SK-N-SH treated with all-trans-retinoic acid at 6 μM for 48 hours (cell line): ENCODE measurements at regions not wholly inside any gene's neighbourhood (a gene's known extent, or its start where the extent isn't known, plus 50 kb on each side); places are given as distances from the start of the nearest gene placed in this dataset.

Experiments used
- ATAC-seq: fragments of 200-7000 bp; cut with Tn5 transposase; 3 replicates; pipeline ENCODE4 v1.9.1; 2020; ENCODE audit warnings: mild to moderate bottlenecking, moderate library complexity
- ARNTL ChIP-seq: fragments of 450-650 bp; formaldehyde crosslinking; IDR thresholded peaks from 2 replicates; pipeline ENCODE4 v1.5.0; 2020; ENCODE audit warnings: low read depth, mild to moderate bottlenecking, moderate library complexity, borderline replicate concordance
- BACH2 ChIP-seq: fragments of 250-450 bp; sonication (Bioruptor Pico); IDR thresholded peaks from 2 replicates; pipeline ENCODE4 v1.9.0; 2021; ENCODE audit warnings: mild to moderate bottlenecking, borderline replicate concordance
- GLIS3 ChIP-seq: fragments of 250-450 bp; sonication (Bioruptor Pico); IDR thresholded peaks from 2 replicates; pipeline ENCODE4 v1.5.0; 2020; ENCODE audit warnings: mild to moderate bottlenecking, moderate library complexity
- ISL1 ChIP-seq: fragments of 250-450 bp; sonication (Bioruptor Pico); IDR thresholded peaks from 2 replicates; pipeline ENCODE4 v2.1.2; 2022; ENCODE audit warnings: mild to moderate bottlenecking, moderate library complexity
- OSR1 ChIP-seq: fragments of 250-450 bp; sonication (Bioruptor Pico); IDR thresholded peaks from 2 replicates; pipeline ENCODE4 v1.8.0; 2022; ENCODE audit warnings: moderate library complexity, mild to moderate bottlenecking, inconsistent platforms
- PPARA ChIP-seq: fragments of 250-450 bp; sonication (Bioruptor Pico); IDR thresholded peaks from 2 replicates; pipeline ENCODE4 v1.5.0; 2020; ENCODE audit warnings: mild to moderate bottlenecking, borderline replicate concordance
- RARB ChIP-seq: fragments of 250-450 bp; sonication (Bioruptor Pico); IDR thresholded peaks from 2 replicates; pipeline ENCODE4 v1.8.0; 2021; ENCODE audit warnings: mild to moderate bottlenecking, moderate library complexity
- SNAI2 ChIP-seq: fragments of 250-450 bp; sonication (Bioruptor Pico); IDR thresholded peaks from 2 replicates; pipeline ENCODE4 v1.5.0; 2020; ENCODE audit warnings: mild to moderate bottlenecking, moderate library complexity
- TCF4 ChIP-seq: fragments of 250-450 bp; sonication (Bioruptor Pico); IDR thresholded peaks from 2 replicates; pipeline ENCODE4 v1.8.0; 2021; ENCODE audit warnings: mild to moderate bottlenecking, moderate library complexity, borderline replicate concordance
- TOX ChIP-seq: fragments of 250-450 bp; sonication (Bioruptor Pico); IDR thresholded peaks from 2 replicates; pipeline ENCODE4 v1.8.0; 2021; ENCODE audit warnings: mild to moderate bottlenecking, moderate library complexity, borderline replicate concordance
- ZC3H10 ChIP-seq: fragments of 250-450 bp; sonication (Bioruptor Pico); IDR thresholded peaks from 2 replicates; pipeline ENCODE4 v1.5.1; 2021; ENCODE audit warnings: mild to moderate bottlenecking, moderate library complexity
- ZFP30 ChIP-seq: fragments of 450-650 bp; formaldehyde crosslinking; IDR thresholded peaks from 2 replicates; pipeline ENCODE4 v1.5.0; 2022; ENCODE audit warnings: mild to moderate bottlenecking, moderate library complexity
- ZNF565 ChIP-seq: fragments of 450-650 bp; formaldehyde crosslinking; conservative IDR thresholded peaks from 2 replicates; pipeline ENCODE4 v1.5.0; 2020; ENCODE audit warnings: low read depth, mild to moderate bottlenecking, moderate library complexity
- ZNF70 ChIP-seq: fragments of 450-650 bp; formaldehyde crosslinking; IDR thresholded peaks from 2 replicates; pipeline ENCODE4 v1.5.0; 2020; ENCODE audit warnings: mild to moderate bottlenecking, moderate library complexity
- ZNF8 ChIP-seq: fragments of 450-650 bp; formaldehyde crosslinking; IDR thresholded peaks from 2 replicates; pipeline ENCODE4 v1.5.0; 2020; ENCODE audit warnings: mild to moderate bottlenecking, moderate library complexity
- TF ChIP-seq, protein P1 (sequence below): fragments of 250-450 bp; sonication (Bioruptor Pico); IDR thresholded peaks from 2 replicates; pipeline ENCODE4 v1.5.1; 2020; ENCODE audit warnings: low read depth, mild to moderate bottlenecking, moderate library complexity
- TF ChIP-seq, protein P2 (sequence below): fragments of 250-450 bp; sonication (Bioruptor Pico); IDR thresholded peaks from 2 replicates; pipeline ENCODE4 v1.5.1; 2021; ENCODE audit warnings: mild to moderate bottlenecking, moderate library complexity
- TF ChIP-seq, protein P3 (sequence below): fragments of 250-450 bp; sonication (Bioruptor Pico); IDR thresholded peaks from 2 replicates; pipeline ENCODE4 v1.8.0; 2021; ENCODE audit warnings: low read depth, mild to moderate bottlenecking, moderate library complexity, borderline replicate concordance
- TF ChIP-seq, protein P4 (sequence below): fragments of 250-450 bp; sonication (Bioruptor Pico); IDR thresholded peaks from 2 replicates; pipeline ENCODE4 v1.8.0; 2020; ENCODE audit warnings: mild to moderate bottlenecking, moderate library complexity, borderline replicate concordance

DNA sequence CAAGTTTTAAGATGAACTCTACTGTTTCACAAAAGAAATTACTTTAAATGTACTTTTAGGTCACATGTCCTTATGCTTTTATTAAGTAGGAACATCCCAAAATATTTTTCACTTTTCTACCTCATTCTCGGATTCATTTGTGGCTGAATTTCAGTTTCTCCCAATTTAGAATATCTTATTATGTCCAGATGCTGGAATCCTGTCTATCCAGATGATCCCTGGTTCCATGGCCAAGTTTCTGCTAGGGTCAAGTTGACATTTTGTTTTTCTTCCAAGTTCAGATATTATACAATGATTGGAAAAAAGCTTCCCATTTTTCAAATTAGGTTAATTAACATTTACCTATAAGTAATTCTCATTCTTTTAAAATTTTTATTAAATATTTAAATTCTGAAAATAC is 181.8 kb upstream of the SLC16A7 start (continued):
- TF ChIP-seq, protein P1, sequence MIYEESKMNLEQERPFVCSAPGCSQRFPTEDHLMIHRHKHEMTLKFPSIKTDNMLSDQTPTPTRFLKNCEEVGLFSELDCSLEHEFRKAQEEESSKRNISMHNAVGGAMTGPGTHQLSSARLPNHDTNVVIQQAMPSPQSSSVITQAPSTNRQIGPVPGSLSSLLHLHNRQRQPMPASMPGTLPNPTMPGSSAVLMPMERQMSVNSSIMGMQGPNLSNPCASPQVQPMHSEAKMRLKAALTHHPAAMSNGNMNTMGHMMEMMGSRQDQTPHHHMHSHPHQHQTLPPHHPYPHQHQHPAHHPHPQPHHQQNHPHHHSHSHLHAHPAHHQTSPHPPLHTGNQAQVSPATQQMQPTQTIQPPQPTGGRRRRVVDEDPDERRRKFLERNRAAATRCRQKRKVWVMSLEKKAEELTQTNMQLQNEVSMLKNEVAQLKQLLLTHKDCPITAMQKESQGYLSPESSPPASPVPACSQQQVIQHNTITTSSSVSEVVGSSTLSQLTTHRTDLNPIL (CRISPR knock-in tag) = no peak
- TF ChIP-seq, protein P2, sequence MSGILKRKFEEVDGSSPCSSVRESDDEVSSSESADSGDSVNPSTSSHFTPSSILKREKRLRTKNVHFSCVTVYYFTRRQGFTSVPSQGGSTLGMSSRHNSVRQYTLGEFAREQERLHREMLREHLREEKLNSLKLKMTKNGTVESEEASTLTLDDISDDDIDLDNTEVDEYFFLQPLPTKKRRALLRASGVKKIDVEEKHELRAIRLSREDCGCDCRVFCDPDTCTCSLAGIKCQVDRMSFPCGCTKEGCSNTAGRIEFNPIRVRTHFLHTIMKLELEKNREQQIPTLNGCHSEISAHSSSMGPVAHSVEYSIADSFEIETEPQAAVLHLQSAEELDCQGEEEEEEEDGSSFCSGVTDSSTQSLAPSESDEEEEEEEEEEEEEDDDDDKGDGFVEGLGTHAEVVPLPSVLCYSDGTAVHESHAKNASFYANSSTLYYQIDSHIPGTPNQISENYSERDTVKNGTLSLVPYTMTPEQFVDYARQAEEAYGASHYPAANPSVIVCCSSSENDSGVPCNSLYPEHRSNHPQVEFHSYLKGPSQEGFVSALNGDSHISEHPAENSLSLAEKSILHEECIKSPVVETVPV (CRISPR knock-in tag) = no peak
- TF ChIP-seq ISL1 (CRISPR knock-in tag) = no peak
- TF ChIP-seq ARNTL = no peak
- no peak for TF ChIP-seq ZNF8 (CRISPR knock-in tag)
- no peak for TF ChIP-seq BACH2 (CRISPR knock-in tag)
- TF ChIP-seq ZC3H10 (CRISPR knock-in tag) = no peak
- TF ChIP-seq, protein P3, sequence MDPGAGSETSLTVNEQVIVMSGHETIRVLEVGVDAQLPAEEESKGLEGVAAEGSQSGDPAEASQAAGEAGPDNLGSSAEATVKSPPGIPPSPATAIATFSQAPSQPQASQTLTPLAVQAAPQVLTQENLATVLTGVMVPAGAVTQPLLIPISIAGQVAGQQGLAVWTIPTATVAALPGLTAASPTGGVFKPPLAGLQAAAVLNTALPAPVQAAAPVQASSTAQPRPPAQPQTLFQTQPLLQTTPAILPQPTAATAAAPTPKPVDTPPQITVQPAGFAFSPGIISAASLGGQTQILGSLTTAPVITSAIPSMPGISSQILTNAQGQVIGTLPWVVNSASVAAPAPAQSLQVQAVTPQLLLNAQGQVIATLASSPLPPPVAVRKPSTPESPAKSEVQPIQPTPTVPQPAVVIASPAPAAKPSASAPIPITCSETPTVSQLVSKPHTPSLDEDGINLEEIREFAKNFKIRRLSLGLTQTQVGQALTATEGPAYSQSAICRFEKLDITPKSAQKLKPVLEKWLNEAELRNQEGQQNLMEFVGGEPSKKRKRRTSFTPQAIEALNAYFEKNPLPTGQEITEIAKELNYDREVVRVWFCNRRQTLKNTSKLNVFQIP (CRISPR knock-in tag) = no peak

DNA sequence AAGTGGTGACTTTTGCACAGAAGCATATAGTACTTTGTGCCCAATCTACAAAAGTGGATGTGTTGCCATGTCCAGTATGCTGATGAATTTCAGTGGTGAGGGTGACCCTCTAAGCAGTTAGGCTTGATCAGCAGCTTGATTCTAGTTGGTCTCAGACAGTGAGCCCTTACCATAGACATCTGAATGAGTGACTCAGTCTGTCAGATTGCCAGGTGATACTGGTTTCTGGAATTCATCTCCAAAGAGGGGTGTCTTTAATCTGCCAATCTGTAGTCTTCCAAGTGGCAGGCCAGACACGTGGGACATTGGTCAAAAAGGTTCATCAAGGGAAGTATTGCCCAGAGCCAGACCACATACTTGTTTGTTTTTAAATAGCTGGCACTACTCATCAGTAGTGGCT is 187.4 kb upstream of the SLC16A7 start:
- no peak for ATAC-seq
- TF ChIP-seq PPARA = no peak
- TF ChIP-seq, protein P3 (CRISPR knock-in tag) = no peak

DNA sequence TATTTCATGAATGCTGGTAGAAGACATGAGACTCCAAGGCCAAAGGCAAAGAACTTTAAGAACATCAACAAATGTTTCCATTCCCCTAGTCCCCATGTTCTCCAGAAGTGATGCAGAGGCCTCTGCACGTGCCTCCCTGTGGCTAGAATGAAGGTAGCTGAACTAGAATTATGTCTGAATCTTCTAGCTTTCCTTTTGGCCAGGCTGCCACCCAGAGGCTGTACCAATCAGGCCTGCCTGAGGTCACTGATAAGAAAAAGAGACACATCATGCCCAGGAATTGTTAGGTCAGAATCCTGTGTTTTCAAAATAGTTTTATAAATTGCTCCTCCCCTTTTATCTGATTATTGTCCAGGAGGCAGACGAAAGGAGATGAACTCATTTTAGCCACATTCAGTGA is 188.0 kb upstream of the SLC16A7 start:
- no peak for TF ChIP-seq TCF4 (CRISPR knock-in tag)
- TF ChIP-seq SNAI2 (CRISPR knock-in tag) = no peak
- no peak for TF ChIP-seq ZFP30 (CRISPR knock-in tag)
- TF ChIP-seq ZC3H10 (CRISPR knock-in tag) = no peak
- no peak for TF ChIP-seq ZNF70 (CRISPR knock-in tag)
- TF ChIP-seq GLIS3 (CRISPR knock-in tag) = no peak
- TF ChIP-seq, protein P4, sequence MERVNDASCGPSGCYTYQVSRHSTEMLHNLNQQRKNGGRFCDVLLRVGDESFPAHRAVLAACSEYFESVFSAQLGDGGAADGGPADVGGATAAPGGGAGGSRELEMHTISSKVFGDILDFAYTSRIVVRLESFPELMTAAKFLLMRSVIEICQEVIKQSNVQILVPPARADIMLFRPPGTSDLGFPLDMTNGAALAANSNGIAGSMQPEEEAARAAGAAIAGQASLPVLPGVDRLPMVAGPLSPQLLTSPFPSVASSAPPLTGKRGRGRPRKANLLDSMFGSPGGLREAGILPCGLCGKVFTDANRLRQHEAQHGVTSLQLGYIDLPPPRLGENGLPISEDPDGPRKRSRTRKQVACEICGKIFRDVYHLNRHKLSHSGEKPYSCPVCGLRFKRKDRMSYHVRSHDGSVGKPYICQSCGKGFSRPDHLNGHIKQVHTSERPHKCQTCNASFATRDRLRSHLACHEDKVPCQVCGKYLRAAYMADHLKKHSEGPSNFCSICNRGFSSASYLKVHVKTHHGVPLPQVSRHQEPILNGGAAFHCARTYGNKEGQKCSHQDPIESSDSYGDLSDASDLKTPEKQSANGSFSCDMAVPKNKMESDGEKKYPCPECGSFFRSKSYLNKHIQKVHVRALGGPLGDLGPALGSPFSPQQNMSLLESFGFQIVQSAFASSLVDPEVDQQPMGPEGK (CRISPR knock-in tag) = no peak
- TF ChIP-seq, protein P1 (CRISPR knock-in tag) = no peak
- TF ChIP-seq BACH2 (CRISPR knock-in tag) = no peak
- no peak for TF ChIP-seq ARNTL
- no peak for TF ChIP-seq ZNF565 (CRISPR knock-in tag)
- TF ChIP-seq OSR1 (CRISPR knock-in tag) = no peak
- TF ChIP-seq RARB (CRISPR knock-in tag) = no peak
- TF ChIP-seq, protein P3 (CRISPR knock-in tag) = no peak
- no peak for TF ChIP-seq TOX (CRISPR knock-in tag)
- no peak for TF ChIP-seq PPARA

More for the DNA sequence above, 188.0 kb upstream of the SLC16A7 start:
- ATAC-seq = no peak
